NCI-H187 (cell line): ENCODE measurements at regions not wholly inside any gene's neighbourhood (a gene's known extent, or its start where the extent isn't known, plus 50 kb on each side); places are given as distances from the start of the nearest gene placed in this dataset.
"Not testable (repeated sequence)": the region's sequence is repeated elsewhere in the genome, so short reads cannot be mapped to it uniquely, and the experiment has no call there.

ENCODE experiments used
- DNase-seq, 2 experiments: peaks; one replicate each; lab custom pipeline; 2025; lab: John Stamatoyannopoulos, UW

- no peak for DNase-seq
These were observed 81.4 kb downstream of the ALOX5AP start for GRCh38 chr13:30816736-30817135.

GRCh38 chr13:30818323-30818960, 83.1 kb downstream of the ALOX5AP start:
- no peak for DNase-seq

GRCh38 chr13:30819136-30819888, 84.0 kb downstream of the ALOX5AP start:
- DNase-seq, result no peak

- no peak for DNase-seq
These were observed 84.7 kb upstream of the MEDAG start for GRCh38 chr13:30821421-30821820.

- DNase-seq, result no peak
These were observed 81.4 kb upstream of the MEDAG start for GRCh38 chr13:30824651-30825050.

GRCh38 chr13:30826911-30827577, 79.0 kb upstream of the MEDAG start:
- no peak for DNase-seq

- DNase-seq, result no peak
These were observed 78.5 kb upstream of the MEDAG start for GRCh38 chr13:30827578-30827925.

- DNase-seq, result no peak
These were observed 76.8 kb upstream of the MEDAG start for GRCh38 chr13:30829145-30829832.

- DNase-seq, result no peak
These were observed 76.0 kb upstream of the MEDAG start for GRCh38 chr13:30829833-30830637.

GRCh38 chr13:30830638-30830965, 75.5 kb upstream of the MEDAG start:
- DNase-seq, result no peak

GRCh38 chr13:30831515-30831914, 74.6 kb upstream of the MEDAG start:
- DNase-seq, result no peak

GRCh38 chr13:30832377-30832776, 73.7 kb upstream of the MEDAG start:
- no peak for DNase-seq

- peak; percentile 47 to 50 for DNase-seq
These were observed 73.2 kb upstream of the MEDAG start for GRCh38 chr13:30832845-30833332.

GRCh38 chr13:30835442-30835841, 70.6 kb upstream of the MEDAG start:
- no peak for DNase-seq

GRCh38 chr13:30837227-30838159, 68.6 kb upstream of the MEDAG start:
- no peak for DNase-seq

GRCh38 chr13:30839636-30840035, 66.4 kb upstream of the MEDAG start:
- not testable (repeated sequence) for DNase-seq

GRCh38 chr13:30840515-30840914, 65.6 kb upstream of the MEDAG start:
- DNase-seq, result no peak

- no peak for DNase-seq
These were observed 64.9 kb upstream of the MEDAG start for GRCh38 chr13:30841154-30841553.

GRCh38 chr13:30843548-30843947, 62.5 kb upstream of the MEDAG start:
- no peak for DNase-seq

- DNase-seq, result no peak
These were observed 61.3 kb upstream of the MEDAG start for GRCh38 chr13:30844548-30845296.
